Mammary epithelial cell (primary cell): ENCODE measurements at regions not wholly inside any gene's neighbourhood (a gene's known extent, or its start where the extent isn't known, plus 50 kb on each side); places are given as distances from the start of the nearest gene placed in this dataset.

Experiments used
- CTCF ChIP-seq, 2 donors: IDR thresholded peaks in 1 of 2; conservative IDR thresholded peaks in 1 of 2; 2 replicates each; pipeline ENCODE4 v1.5.1; 2011 to 2012; ENCODE audit warnings: inconsistent platforms in 2 of 2, low read length in 2 of 2, mild to moderate bottlenecking in 2 of 2, control low read depth in 1 of 2, low read depth in 1 of 2; ENCODE audit not compliant: insufficient read depth in 1 of 2; ENCODE audit errors: extremely low read depth in 1 of 2
- EZH2 ChIP-seq: IDR thresholded peaks from 2 replicates; pipeline ENCODE4 v1.6.1; 2012; ENCODE audit warnings: low read length, inconsistent platforms, borderline replicate concordance

GRCh38 chr4:177974461-177974860 is 532.2 kb upstream of the AGA start:
- TF ChIP-seq CTCF (conservative IDR thresholded peaks at IDR 0.05 in 1 of 2, IDR thresholded peaks at IDR 0.05 in 1 of 2; ENCODE audit: extremely low read depth in 1 of 2, insufficient read depth in 1 of 2, low read depth in 1 of 2, low read length in 2 of 2) (no peak), EZH2 (no peak)
